ENCODE measurements at regions not wholly inside any gene's neighbourhood (a gene's known extent, or its start where the extent isn't known, plus 50 kb on each side); places are given as distances from the start of the nearest gene placed in this dataset.

DNA sequence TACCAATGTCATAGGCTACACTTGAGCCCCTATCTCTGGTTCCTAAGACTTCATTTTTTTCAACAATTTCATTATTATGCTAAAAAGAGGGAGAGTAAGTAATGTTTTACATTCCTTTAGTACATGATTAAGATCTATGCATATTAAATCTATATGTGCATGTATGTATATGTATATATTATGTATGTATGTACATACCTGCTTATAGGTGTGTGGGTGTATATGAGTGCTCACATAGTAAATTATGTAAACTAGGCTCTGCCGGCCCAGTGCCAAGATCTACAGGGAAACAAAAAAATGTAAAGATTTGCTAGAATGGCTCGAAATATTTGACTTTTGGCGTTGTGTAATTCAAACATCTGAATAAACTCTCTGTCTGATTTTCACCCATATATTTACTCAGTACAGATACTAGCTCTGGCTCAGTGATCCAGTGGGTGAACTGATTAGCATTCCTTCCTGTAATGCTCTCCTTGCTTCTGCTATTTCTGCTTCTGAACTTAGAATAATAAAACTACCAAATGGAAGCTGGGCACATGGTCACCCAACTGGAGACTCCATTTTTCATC lies 113.1 kb upstream of the FGGY start:
- no peak for ATAC-seq
- Mint-ChIP-seq H3K4me1 (no peaks in the 10 kb centered on the region), H3K9me3 (ENCODE audit: low read depth) (no peaks in the 10 kb centered on the region), H3K4me3 (no peak overlapping the region), H3K36me3 (ENCODE audit: low read depth) (no peaks in the 10 kb centered on the region), H3K27me3 (no peaks in the 10 kb centered on the region), H3K27ac (no peak overlapping the region)
- intact Hi-C loops (cut with DNase I, micrococcal nuclease): no loop called here
- ChIA-PET CTCF (no interaction called here), POLR2A (no interaction called here)
- DNase-seq: no peak

GRCh38 chr1:59184365-59184905 lies 112.5 kb upstream of the FGGY start:
- H3K27ac Mint-ChIP-seq: no peak overlapping the region
- H3K4me1 Mint-ChIP-seq: no peaks in the 10 kb centered on the region
- H3K9me3 Mint-ChIP-seq (ENCODE audit: low read depth): no peaks in the 10 kb centered on the region
- no peak for DNase-seq
- H3K4me3 Mint-ChIP-seq: no peak overlapping the region
- no peaks in the 10 kb centered on the region for H3K36me3 Mint-ChIP-seq (ENCODE audit: low read depth)
- no peaks in the 10 kb centered on the region for H3K27me3 Mint-ChIP-seq
- CTCF ChIA-PET: no interaction called here
- POLR2A ChIA-PET: no interaction called here
- intact Hi-C loops (cut with DNase I, micrococcal nuclease): no loop called here
- ATAC-seq: no peak

GRCh38 chr1:59185163-59185860 lies 111.6 kb upstream of the FGGY start:
- ATAC-seq (no peak), DNase-seq (no peak)
- CTCF ChIA-PET: interaction anchor here (0.6 kb wide), 1 partner anchor 27 kb away, joined by 3 read pairs; no protein-coding TSS in a partner anchor
- no peak overlapping the region for H3K27ac Mint-ChIP-seq
- POLR2A ChIA-PET: no interaction called here
- no peaks in the 10 kb centered on the region for H3K4me1 Mint-ChIP-seq
- no peaks in the 10 kb centered on the region for H3K27me3 Mint-ChIP-seq
- H3K36me3 Mint-ChIP-seq (ENCODE audit: low read depth): no peaks in the 10 kb centered on the region
- intact Hi-C loops (cut with DNase I, micrococcal nuclease): no loop called here
- H3K9me3 Mint-ChIP-seq (ENCODE audit: low read depth): no peaks in the 10 kb centered on the region
- no peak overlapping the region for H3K4me3 Mint-ChIP-seq

- no peaks in the 10 kb centered on the region for H3K36me3 Mint-ChIP-seq (ENCODE audit: low read depth)
- no peak for DNase-seq
- CTCF ChIA-PET: no interaction called here
- no peak for ATAC-seq
- H3K4me1 Mint-ChIP-seq: no peaks in the 10 kb centered on the region
- no peak overlapping the region for H3K27ac Mint-ChIP-seq
- intact Hi-C loops (cut with DNase I, micrococcal nuclease): no loop called here
- H3K9me3 Mint-ChIP-seq (ENCODE audit: low read depth): no peaks in the 10 kb centered on the region
- no peak overlapping the region for H3K4me3 Mint-ChIP-seq
- H3K27me3 Mint-ChIP-seq: peaks cover 2% of the 10 kb centered on the region
- POLR2A ChIA-PET: no interaction called here
Measured at GRCh38 chr1:59186656-59187055, 110.2 kb upstream of the FGGY start.

- ChIA-PET POLR2A (no interaction called here), CTCF (no interaction called here)
- Mint-ChIP-seq H3K4me1 (no peaks in the 10 kb centered on the region), H3K36me3 (ENCODE audit: low read depth) (no peaks in the 10 kb centered on the region), H3K27me3 (peaks cover 2% of the 10 kb centered on the region), H3K27ac (no peak overlapping the region), H3K4me3 (no peak overlapping the region), H3K9me3 (ENCODE audit: low read depth) (no peaks in the 10 kb centered on the region)
- intact Hi-C loops (cut with DNase I, micrococcal nuclease): no loop called here
- ATAC-seq: no peak
- DNase-seq: no peak
Measured at GRCh38 chr1:59188413-59189213, 108.3 kb upstream of the FGGY start.

GRCh38 chr1:59193443-59194093 lies 103.3 kb upstream of the FGGY start:
- H3K36me3 Mint-ChIP-seq (ENCODE audit: low read depth): no peaks in the 10 kb centered on the region

DNA sequence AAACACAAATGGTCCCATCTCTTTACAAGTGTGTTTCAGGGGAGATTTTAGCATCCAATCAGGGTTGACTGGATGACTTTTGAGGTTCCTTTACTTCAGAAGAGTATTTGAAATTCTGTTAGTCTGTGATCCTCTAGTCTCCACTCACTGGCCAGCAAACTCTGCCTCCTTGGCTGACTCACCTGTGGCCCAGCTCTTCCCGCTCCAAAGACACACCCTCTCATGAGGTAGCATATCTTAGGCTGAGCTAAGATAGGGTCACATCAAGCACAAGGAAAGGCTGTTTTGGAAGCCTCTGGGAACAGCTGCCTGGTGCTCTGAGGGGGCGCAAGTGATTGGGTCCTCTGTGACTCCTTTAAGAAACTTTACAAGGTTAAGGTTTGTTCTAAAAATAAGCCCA lies 102.3 kb upstream of the FGGY start:
- Mint-ChIP-seq H3K27ac (no peak overlapping the region), H3K4me1 (no peaks in the 10 kb centered on the region), H3K9me3 (ENCODE audit: low read depth) (no peaks in the 10 kb centered on the region), H3K27me3 (peaks cover 6% of the 10 kb centered on the region), H3K4me3 (no peak overlapping the region), H3K36me3 (ENCODE audit: low read depth) (no peaks in the 10 kb centered on the region)
- no peak for ATAC-seq
- ChIA-PET CTCF (no interaction called here), POLR2A (no interaction called here)
- intact Hi-C loops (cut with DNase I, micrococcal nuclease): no loop called here
- DNase-seq: no peak

More at GRCh38 chr1:59193443-59194093, 103.3 kb upstream of the FGGY start:
- POLR2A ChIA-PET: interaction anchor here (0.8 kb wide), 1 partner anchor 410 kb away, joined by 4 read pairs; the partner anchor contains the start of gene JUN
- ATAC-seq (no peak), DNase-seq (no peak)
- no peaks in the 10 kb centered on the region for H3K9me3 Mint-ChIP-seq (ENCODE audit: low read depth)
- H3K4me1 Mint-ChIP-seq: no peaks in the 10 kb centered on the region
- H3K27me3 Mint-ChIP-seq: peaks cover 6% of the 10 kb centered on the region
- CTCF ChIA-PET: interaction anchor here (0.8 kb wide), 1 partner anchor 22 kb away, joined by 4 read pairs; no protein-coding TSS in a partner anchor
- no peak overlapping the region for H3K4me3 Mint-ChIP-seq
- no peak overlapping the region for H3K27ac Mint-ChIP-seq
- intact Hi-C loops (cut with DNase I, micrococcal nuclease): no loop called here

- CTCF ChIA-PET: no interaction called here
Measured at GRCh38 chr1:59195151-59195550, 101.7 kb upstream of the FGGY start.

DNA sequence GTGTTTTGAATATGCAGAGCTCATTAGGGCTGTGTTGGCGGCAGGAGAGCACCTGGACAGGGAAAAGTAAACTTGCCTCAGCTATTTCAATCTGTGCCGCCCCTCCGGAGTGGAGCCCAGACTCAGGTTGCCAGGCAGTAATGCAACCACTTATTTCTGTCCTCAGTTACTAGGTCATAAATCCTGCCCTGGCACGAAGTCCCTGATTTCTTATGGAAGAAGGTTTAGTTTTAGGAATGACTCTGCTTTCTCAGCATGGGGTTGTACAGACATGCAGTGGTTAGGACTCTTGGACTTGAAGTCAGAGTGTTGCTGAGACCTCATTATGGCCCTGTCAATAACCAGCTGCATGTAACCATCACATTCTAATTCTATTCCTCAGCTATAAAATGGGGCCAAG lies 98.3 kb upstream of the FGGY start:
- Mint-ChIP-seq H3K9me3 (ENCODE audit: low read depth) (no peaks in the 10 kb centered on the region), H3K4me3 (no peak overlapping the region), H3K27me3 (peaks cover 5% of the 10 kb centered on the region), H3K4me1 (no peaks in the 10 kb centered on the region), H3K27ac (no peak overlapping the region), H3K36me3 (ENCODE audit: low read depth) (no peaks in the 10 kb centered on the region)
- POLR2A ChIA-PET: no interaction called here
- DNase-seq: no peak
- CTCF ChIA-PET: interaction anchor here (0.5 to 2.0 kb wide), 3 partner anchors 32 to 501 kb away, joined by 3 to 6 read pairs (median 4); no protein-coding TSS in a partner anchor
- no peak for ATAC-seq
- intact Hi-C loops (cut with DNase I, micrococcal nuclease): no loop called here

More at GRCh38 chr1:59195151-59195550, 101.7 kb upstream of the FGGY start:
- no peak for ATAC-seq
- no peak for DNase-seq
- Mint-ChIP-seq H3K27me3 (peaks cover 6% of the 10 kb centered on the region), H3K36me3 (ENCODE audit: low read depth) (no peaks in the 10 kb centered on the region), H3K9me3 (ENCODE audit: low read depth) (no peaks in the 10 kb centered on the region), H3K4me3 (no peak overlapping the region), H3K4me1 (no peaks in the 10 kb centered on the region), H3K27ac (no peak overlapping the region)
- intact Hi-C loops (cut with DNase I, micrococcal nuclease): no loop called here
- POLR2A ChIA-PET: no interaction called here

DNA sequence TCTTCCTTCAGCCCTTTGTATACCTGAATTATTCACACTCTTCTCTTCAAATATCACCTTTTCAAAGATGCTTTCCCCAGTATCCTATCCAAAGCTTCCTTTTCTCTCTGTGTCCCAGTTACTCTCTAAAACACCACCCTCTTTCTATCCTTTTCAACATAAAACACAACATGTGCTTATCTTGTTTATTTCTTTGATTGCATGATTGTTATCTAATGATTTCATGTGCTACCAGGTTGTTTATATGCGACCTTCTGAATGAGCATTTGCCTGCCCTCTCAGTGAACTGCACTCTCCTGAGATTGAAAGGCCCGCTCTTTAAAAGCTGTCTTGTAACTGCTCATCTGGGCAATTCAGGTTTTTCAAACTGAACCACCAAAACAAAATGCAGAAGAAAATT lies 97.7 kb upstream of the FGGY start:
- no peak for DNase-seq
- H3K27ac Mint-ChIP-seq: no peak overlapping the region
- H3K9me3 Mint-ChIP-seq (ENCODE audit: low read depth): no peaks in the 10 kb centered on the region
- H3K27me3 Mint-ChIP-seq: peaks cover 5% of the 10 kb centered on the region
- H3K36me3 Mint-ChIP-seq (ENCODE audit: low read depth): no peaks in the 10 kb centered on the region
- no peaks in the 10 kb centered on the region for H3K4me1 Mint-ChIP-seq
- intact Hi-C loops (cut with DNase I, micrococcal nuclease): no loop called here
- no peak for ATAC-seq
- ChIA-PET POLR2A (no interaction called here), CTCF (interaction anchor here (0.9 kb wide), 1 partner anchor 32 kb away, joined by 3 read pairs; no protein-coding TSS in a partner anchor)
- H3K4me3 Mint-ChIP-seq: no peak overlapping the region

- intact Hi-C loops (cut with DNase I, micrococcal nuclease): no loop called here
Measured at GRCh38 chr1:59199719-59200376, 97.0 kb upstream of the FGGY start.

More at GRCh38 chr1:59199719-59200376, 97.0 kb upstream of the FGGY start:
- ChIA-PET POLR2A (no interaction called here), CTCF (interaction anchor here (0.6 to 1.3 kb wide), 2 partner anchors 36 to 481 kb away, joined by 3 read pairs; no protein-coding TSS in a partner anchor)
- no peak for ATAC-seq
- H3K27me3 Mint-ChIP-seq: peaks cover 6% of the 10 kb centered on the region
- no peaks in the 10 kb centered on the region for H3K4me1 Mint-ChIP-seq
- no peak for DNase-seq
- no peak overlapping the region for H3K4me3 Mint-ChIP-seq
- no peaks in the 10 kb centered on the region for H3K36me3 Mint-ChIP-seq (ENCODE audit: low read depth)
- H3K27ac Mint-ChIP-seq: no peak overlapping the region
- no peaks in the 10 kb centered on the region for H3K9me3 Mint-ChIP-seq (ENCODE audit: low read depth)

Data from activated CD4-positive, alpha-beta T cell treated with anti-CD3 and anti-CD28 coated beads for 36 hours (primary cell).